AG09319 (cell line): ENCODE measurements at regions not wholly inside any gene's neighbourhood (a gene's known extent, or its start where the extent isn't known, plus 50 kb on each side); places are given as distances from the start of the nearest gene placed in this dataset.
A peak's percentile ranks its signal among the peaks of the same experiment; 100 is the strongest.

Experiments
- DNase-seq: peaks from one replicate; pipeline ENCODE4 v3.0.0-alpha.2; 2010; ENCODE audit warnings: low read depth; ENCODE audit errors: extremely low read depth
- CTCF ChIP-seq: IDR thresholded peaks from 2 replicates; pipeline ENCODE4 v1.5.1; 2011; ENCODE audit warnings: low read depth, mild to moderate bottlenecking, inconsistent platforms, low read length, moderate library complexity

- DNase-seq: no peak
- TF ChIP-seq CTCF: no peak
These were observed 93.7 kb upstream of the EEA1 start for GRCh38 chr12:93022603-93023340.

- peak; percentile 45 for DNase-seq
- peak; percentile 65 for TF ChIP-seq CTCF
These were observed 96.3 kb upstream of the EEA1 start for GRCh38 chr12:93025145-93026103.

GRCh38 chr12:93027041-93027440 is 97.9 kb upstream of the EEA1 start:
- no peak for TF ChIP-seq CTCF
- DNase-seq: no peak

GRCh38 chr12:93029091-93029490 is 100.0 kb upstream of the EEA1 start:
- no peak for TF ChIP-seq CTCF
- DNase-seq: no peak

GRCh38 chr12:93031028-93031427 is 101.9 kb upstream of the EEA1 start:
- TF ChIP-seq CTCF: no peak
- no peak for DNase-seq

- peak; percentile 8 for DNase-seq
These were observed 103.7 kb upstream of the EEA1 start for GRCh38 chr12:93032758-93033157.

More at GRCh38 chr12:93032758-93033157, 103.7 kb upstream of the EEA1 start:
- no peak for TF ChIP-seq CTCF
